Cardiac fibroblast (primary cell): ENCODE measurements at regions not wholly inside any gene's neighbourhood (a gene's known extent, or its start where the extent isn't known, plus 50 kb on each side); places are given as distances from the start of the nearest gene placed in this dataset.

Experiments used
- DNase-seq, 2 donors: peaks; one replicate each; pipeline versions ENCODE4 v3.0.0 to v3.0.0-alpha.2; 2010; ENCODE audit warnings: low read depth in 2 of 2
- H3K4me3 ChIP-seq, 2 donors: replicated peaks in 1 of 2; 1 replicate in 1 of 2; 2 replicates in 1 of 2; pipeline ENCODE4 v1.5.1; 2011; ENCODE audit warnings: low read depth in 2 of 2, low read length in 2 of 2, mild to moderate bottlenecking in 2 of 2, moderate library complexity in 1 of 2
- CTCF ChIP-seq: IDR thresholded peaks from one replicate; pipeline ENCODE4 v1.5.1; 2011; ENCODE audit warnings: low read depth, mild to moderate bottlenecking, low read length, inconsistent platforms

- H3K4me3 ChIP-seq = no peak overlapping the region
- no peak for TF ChIP-seq CTCF
- no peak for DNase-seq
Observed at GRCh38 chr12:4049298-4050080, 176.3 kb upstream of the PARP11 start.

GRCh38 chr12:4047421-4047820 is 174.2 kb upstream of the PARP11 start:
- TF ChIP-seq CTCF = no peak
- DNase-seq = no peak
- no peak overlapping the region for H3K4me3 ChIP-seq

GRCh38 chr12:4046495-4046840 is 173.3 kb upstream of the PARP11 start:
- no peak for TF ChIP-seq CTCF
- no peak overlapping the region for H3K4me3 ChIP-seq
- no peak for DNase-seq

GRCh38 chr12:4045786-4046494 is 172.7 kb upstream of the PARP11 start:
- no peak for TF ChIP-seq CTCF
- no peak for DNase-seq
- no peak overlapping the region for H3K4me3 ChIP-seq

- DNase-seq = no peak
- no peak overlapping the region for H3K4me3 ChIP-seq
- TF ChIP-seq CTCF = no peak
Observed at GRCh38 chr12:4044736-4045730, 171.8 kb upstream of the PARP11 start.

GRCh38 chr12:4044101-4044500 is 170.9 kb upstream of the PARP11 start:
- H3K4me3 ChIP-seq = no peak overlapping the region
- TF ChIP-seq CTCF = no peak
- DNase-seq = no peak
